ENCODE measurements at regions not wholly inside any gene's neighbourhood (a gene's known extent, or its start where the extent isn't known, plus 50 kb on each side); places are given as distances from the start of the nearest gene placed in this dataset.
A peak's percentile ranks its signal among the peaks of the same experiment; 100 is the strongest.

DNA sequence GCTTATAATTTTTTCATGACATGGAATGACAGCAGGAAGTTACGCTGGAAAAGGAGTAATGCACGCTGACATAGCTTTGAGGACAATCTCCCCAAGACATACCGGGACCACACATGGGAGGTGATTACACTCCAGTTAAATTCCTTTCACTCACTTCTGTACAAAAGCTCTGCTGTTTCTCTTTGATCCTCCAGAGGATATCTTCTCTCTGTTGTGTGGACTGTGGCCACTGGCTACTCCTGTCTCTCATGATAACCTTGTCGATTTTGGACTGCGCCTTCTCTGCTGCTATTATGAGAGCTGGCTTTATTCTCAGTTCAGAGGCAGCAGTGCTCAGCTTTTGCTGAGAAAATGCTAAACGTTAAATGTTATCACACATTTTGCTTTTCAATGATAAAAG lies 464.6 kb downstream of the FGF9 start:
- FAIRE-seq = no peak

DNA sequence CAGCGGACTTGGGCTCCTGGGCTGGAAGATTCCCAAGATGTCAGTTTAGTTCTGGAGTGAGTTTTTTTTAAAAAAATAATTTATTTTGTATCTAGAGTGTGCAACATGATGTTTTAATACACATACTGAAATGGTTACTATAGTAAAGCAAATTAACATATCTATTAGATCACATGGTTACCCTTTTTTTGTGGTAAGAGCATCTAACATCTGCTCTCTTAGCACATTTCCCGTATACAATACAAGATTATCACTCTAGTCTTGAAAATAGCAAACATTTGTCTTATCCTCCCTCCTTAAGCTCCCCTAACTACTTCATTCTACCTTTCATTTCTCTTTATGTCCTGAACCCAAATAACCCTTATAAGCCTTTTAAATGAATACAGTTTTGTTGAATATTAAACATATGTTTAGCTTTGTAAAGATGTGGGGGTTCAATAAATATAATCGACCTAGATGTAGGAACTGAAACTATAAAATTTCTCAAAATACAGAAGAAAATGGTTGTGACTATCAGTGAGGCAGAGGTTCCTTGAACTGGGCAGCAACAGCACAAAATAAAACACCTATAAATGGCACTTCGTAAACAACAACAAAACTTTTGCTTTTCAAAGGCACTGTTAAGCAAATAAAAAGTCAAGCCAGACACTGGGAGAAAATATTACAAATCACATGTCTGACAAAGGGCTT lies 466.6 kb downstream of the FGF9 start:
- no peak for FAIRE-seq

GRCh38 chr13:22138947-22139346 lies 468.1 kb downstream of the FGF9 start:
- no peak for FAIRE-seq

DNA sequence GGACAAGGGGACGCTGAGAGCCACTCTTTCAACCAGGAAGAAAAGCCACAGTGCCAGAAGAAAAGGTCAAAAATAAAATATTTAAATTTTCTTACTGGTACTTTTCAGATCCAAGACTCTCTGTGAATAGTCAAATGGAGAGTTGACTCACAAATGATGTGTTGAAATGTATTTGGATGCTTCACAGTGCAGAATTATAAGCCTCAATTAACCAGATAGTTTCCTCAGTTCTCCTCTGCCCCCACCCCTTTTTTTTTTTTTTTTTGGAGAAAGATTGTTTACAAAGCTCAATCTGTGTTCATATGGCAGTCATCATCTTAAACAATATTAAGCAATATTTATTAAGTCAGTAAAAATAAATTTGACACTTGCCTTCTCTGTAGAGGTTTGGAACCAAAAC lies 470.8 kb downstream of the FGF9 start:
- FAIRE-seq = no peak

- no peak for FAIRE-seq
Measured at GRCh38 chr13:22143671-22144070, 472.8 kb downstream of the FGF9 start.

DNA sequence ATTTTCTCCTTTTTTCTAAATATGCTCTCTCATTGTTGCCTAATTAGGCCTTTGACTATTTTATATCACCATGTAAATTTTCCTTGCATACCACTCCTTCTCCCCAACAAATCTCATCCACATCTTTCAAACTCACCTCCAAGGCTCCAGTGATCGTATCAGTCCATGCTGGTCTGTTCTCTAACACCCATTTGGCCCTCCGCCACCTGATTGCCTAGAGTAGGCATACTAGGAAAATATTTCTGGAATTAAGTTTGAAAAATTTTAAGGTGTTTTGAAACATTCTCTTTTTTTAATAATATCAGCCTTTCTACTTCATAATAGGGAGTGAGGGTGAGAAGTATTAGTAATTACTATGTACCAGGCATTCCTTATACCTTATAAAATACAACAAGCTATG lies 473.9 kb downstream of the FGF9 start:
- FAIRE-seq = no peak

- no peak for FAIRE-seq
Measured at GRCh38 chr13:22148187-22148586, 477.3 kb downstream of the FGF9 start.

DNA sequence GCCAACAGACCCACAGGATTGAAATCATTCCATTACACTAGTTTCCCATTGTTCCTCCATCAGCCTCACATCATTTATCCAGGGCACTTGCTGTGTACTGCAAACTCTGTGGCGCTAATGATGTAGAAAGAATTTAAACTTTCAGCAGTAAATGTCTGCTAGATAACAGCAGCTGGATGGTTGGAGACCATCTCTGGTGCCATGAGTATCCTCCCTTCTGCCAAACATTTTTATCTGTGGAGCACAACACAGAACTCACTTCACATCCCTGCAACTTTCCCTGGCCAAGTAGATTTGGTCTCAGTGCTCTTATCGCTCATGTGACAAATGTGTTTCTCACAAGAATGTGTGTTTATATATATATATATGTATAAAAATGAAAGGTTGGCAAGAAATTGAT lies 481.9 kb downstream of the FGF9 start:
- FAIRE-seq = no peak

DNA sequence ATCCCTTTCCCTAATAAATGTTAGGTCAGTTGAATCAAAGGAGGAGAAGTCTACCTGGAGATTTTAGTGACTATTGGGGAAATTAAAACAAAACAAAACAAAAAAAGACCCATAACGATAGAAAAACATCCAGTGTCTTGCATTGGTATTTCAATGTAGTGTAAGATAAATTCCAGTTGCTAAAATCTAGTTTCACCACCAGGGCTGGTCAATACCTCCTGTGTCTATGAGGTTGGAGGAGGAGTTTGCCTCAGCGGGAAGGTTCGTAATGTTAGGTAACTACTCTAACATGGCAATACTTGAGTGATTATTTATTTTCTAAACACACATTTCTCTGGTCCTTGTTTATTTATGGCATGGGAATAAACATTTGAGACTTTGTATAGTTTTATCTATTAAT lies 483.2 kb downstream of the FGF9 start:
- no peak for FAIRE-seq

DNA sequence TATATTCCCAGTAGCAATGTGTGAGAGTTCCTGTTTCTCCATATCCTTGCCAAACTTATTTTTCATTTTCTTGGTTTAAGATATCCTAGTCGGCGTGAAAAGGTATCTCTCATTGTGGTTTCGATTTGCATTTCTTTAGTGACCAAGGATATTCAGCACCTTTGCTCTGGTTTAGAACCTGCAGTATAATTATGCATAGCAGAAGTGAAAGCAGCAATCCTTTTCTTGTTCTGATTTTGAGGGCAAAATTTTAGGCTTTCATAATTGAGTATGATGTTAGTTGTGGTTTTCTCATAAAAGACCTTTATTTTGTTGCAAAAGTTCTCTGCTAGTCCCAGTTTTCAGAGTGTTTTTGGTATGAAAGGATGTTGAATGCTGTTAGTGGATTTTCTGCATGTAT lies 491.0 kb downstream of the FGF9 start:
- no peak for FAIRE-seq

GRCh38 chr13:22162889-22163288 lies 492.0 kb downstream of the FGF9 start:
- peak; percentile 33 for FAIRE-seq

DNA sequence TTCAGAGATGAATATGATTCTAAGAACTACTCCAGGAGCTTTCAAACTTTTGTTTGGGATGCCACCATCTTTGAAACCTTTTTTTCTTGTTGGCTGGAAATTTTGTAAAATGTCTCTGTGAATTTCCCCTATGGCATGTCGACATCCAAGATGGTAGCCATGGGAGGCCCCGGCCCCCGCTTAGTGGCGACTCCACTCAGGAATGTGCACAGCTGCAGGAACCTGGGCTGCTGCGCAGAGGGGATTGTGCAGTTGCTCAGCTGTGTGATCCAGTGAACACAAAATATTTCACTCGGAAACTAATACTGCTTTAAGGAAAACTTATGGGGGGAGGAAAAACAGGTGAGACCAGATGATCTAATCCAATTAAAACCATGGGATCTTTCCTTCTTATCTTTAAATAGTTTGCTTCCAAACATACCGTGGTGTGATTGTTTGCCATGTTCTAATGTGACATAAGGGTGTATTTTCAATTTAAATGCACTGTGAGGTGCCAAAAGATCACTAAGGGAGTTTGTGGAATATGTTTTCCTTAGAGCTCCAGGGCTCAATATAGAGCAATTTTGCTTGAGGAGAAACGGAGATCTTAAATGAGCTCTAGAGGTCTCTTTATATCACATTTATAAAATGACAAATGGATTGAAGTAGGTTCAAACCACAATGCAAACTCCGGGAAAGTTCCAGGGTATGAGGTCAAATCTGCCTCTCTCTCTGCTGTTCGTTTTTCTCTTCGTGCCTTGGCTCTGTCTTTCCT lies 497.7 kb downstream of the FGF9 start:
- FAIRE-seq = no peak

GRCh38 chr13:22169473-22169872 lies 498.6 kb downstream of the FGF9 start:
- no peak for FAIRE-seq

- FAIRE-seq = no peak
Measured at GRCh38 chr13:22173610-22174009, 502.7 kb downstream of the FGF9 start.

GRCh38 chr13:22175241-22175640 lies 504.4 kb downstream of the FGF9 start:
- no peak for FAIRE-seq

DNA sequence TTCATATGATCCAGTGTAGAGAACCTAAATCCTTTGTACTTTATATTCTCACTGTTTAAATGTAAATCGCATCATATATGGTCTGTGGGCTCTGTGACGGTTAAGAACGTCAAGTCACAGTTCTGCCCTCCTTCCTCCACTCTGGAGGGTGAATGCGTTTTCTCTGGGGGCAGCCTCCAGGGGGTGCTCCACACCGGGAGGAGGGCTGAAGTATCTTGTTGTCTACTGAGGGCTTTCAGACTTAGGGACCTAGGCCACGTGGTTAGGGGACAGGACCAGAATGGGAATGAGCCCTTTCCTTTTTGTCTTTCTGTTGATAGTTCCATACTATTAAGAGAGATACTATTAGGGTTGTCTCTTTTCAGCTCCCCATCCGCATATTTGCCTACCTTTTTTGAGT lies 504.9 kb downstream of the FGF9 start:
- FAIRE-seq = no peak

DNA sequence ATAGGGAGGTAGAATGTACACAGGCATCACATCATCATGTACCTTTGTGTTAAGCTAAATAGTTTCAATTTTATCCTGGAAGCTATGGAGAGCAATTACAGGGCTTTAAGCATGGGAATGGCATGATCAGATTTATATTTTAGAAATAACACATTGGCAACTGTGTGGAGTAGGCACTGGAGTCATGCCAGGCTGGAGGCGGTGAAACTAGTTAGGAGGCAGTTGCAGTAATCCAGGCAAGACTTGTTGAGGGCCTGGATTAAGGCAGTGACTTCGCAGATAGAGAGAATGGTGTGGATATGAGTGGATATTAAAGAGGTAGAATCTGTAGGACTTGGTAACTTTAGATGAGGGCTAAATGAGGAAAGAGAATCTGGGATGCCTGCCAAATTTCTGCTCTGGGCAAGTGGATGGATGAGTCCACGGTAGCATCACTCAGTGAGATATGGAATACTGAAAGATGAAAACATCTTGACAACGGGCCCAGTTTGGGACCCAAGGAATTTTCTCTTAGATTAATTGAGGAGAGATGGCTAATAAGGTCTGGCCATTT lies 506.2 kb downstream of the FGF9 start:
- no peak for FAIRE-seq

GRCh38 chr13:22178878-22179277 lies 508.0 kb downstream of the FGF9 start:
- no peak for FAIRE-seq

DNA sequence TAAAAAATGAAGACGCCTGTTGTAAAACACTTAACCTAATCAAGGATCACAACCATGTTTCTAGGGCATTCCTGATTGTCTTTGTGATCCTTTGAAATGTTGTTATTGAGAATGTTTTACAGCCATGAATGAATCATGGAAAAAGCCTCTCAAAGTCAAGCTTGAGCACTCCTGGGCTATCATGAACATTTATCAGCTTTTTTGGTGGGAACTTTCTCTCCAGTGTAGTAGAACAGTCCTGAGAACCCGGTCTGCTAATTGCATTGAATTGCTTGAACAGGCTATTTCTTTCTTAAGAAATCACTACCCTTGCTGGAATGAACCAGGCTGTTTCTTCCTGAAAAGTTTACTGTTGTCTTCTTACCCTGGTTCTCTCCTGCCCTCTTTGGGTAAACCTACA lies 516.5 kb downstream of the FGF9 start:
- FAIRE-seq = no peak

DNA sequence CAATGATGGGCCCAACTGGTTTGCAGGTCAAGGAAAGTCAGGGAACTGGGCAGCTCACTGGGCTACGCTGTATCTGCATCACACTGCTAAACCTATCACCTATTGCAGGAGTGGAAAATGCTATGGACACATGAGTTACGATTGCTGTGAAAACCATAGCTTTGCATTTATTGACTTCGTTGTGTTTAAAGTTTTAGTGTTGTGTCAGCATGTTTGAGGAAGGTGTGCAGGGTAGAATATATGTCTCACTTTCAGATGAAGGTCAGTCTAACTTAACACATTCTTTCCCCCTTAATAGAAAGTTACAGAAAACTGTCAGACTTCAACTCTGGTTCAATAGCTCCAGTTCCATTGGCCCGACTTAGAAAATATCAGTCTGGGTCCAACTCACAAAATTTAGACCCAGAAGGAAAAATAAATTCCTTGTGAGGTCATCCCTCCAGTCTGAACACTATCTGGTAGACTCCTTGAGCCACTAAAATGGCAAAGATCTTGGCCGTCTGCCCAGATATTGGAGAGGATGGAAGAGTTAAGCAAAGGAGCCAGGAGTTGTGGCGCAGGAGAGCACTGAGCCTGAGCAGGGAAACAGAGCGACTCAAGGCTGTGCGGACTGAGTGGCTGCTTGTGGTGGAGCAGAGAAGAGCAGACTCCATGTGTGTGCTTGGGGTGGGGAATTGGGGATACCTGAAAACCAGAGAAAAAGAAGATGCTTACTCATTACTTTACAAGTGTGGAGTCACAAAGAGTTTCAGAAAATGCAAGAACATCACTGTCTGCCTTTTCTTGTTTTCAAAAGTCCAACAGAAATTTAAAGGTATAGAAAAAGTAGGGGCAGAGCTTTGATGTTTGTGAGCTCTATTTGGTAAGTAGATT lies 518.5 kb downstream of the FGF9 start:
- FAIRE-seq = no peak

DNA sequence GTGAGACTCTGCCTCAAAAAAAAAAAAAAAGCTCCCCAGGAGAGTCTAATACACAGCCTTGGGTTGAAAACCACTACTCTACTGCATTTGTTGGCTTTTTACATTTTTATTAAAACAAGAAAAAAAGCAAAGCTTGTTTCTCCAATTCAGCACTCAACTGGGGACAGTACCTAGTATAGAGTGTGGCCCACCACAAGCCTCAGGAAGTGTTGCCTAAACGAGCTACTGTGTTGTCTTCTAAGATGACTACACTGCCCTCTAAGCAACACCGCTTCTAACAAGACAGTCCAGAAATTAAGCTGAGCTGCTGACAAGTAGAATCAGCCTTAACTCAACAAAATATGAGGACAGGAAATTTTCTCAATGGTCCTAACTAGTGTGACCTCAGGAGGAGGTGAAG lies 522.2 kb downstream of the FGF9 start:
- no peak for FAIRE-seq

DNA sequence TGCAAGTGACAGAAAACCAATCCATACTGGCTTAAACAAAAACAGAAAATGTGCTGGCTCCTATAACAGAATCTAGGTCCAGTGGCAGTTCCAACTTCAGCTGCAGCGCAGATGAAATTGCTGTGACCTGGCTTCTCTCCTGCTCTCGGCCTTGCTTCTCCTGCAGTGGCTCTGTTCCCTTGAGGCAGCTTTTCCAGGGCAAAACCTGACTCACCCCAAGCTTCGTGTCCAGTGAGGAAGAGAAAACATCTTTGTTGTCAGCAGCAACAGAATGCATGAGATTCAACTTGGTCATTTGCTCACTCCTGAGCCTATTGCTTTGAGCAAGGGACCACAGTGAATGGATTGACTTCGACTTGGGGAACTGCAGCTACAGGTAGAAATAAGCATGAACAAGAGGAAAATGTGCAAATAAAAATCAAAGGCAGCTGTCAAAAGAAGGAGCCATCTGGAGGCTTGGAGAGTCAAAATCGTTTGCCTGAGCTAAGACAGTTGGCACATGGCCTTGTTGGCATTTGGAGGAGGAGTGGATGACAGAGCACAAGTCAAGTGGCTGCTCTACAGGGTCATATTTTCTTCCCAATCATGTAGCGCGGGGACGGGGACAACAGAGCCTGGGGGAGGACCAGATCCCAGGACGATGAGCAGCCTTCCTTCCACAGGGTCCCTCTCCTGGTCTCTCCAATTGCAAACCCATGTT lies 523.4 kb downstream of the FGF9 start:
- FAIRE-seq = no peak

- no peak for FAIRE-seq
Measured at GRCh38 chr13:22195726-22196125, 524.9 kb downstream of the FGF9 start.

Data from colon (tissue), 2 donors.